Femur (tissue), 1 donor: ENCODE measurements at regions not wholly inside any gene's neighbourhood (a gene's known extent, or its start where the extent isn't known, plus 50 kb on each side); places are given as distances from the start of the nearest gene placed in this dataset.

Source experiments
- DNase-seq: peaks from one replicate; pipeline ENCODE4 v3.0.0-alpha.2; 2017

- DNase-seq: no peak
Observed at GRCh38 chr12:30012816-30013450, 229.2 kb upstream of the TMTC1 start.

- DNase-seq: no peak
Observed at GRCh38 chr12:30010071-30011052, 226.6 kb upstream of the TMTC1 start.

- DNase-seq: no peak
Observed at GRCh38 chr12:30006021-30006420, 222.3 kb upstream of the TMTC1 start.

- no peak for DNase-seq
Observed at GRCh38 chr12:30003321-30003720, 219.6 kb upstream of the TMTC1 start.

GRCh38 chr12:30002677-30003076, 218.9 kb upstream of the TMTC1 start:
- DNase-seq: no peak

GRCh38 chr12:30000401-30000800, 216.7 kb upstream of the TMTC1 start:
- no peak for DNase-seq

- DNase-seq: no peak
Observed at GRCh38 chr12:29996993-29997392, 213.3 kb upstream of the TMTC1 start.

- no peak for DNase-seq
Observed at GRCh38 chr12:29992366-29992765, 208.6 kb upstream of the TMTC1 start.

- no peak for DNase-seq
Observed at GRCh38 chr12:29991924-29992323, 208.2 kb upstream of the TMTC1 start.

- DNase-seq: no peak
Observed at GRCh38 chr12:29990971-29991370, 207.2 kb upstream of the TMTC1 start.

GRCh38 chr12:29983851-29984250, 200.1 kb upstream of the TMTC1 start:
- no peak for DNase-seq

GRCh38 chr12:29980304-29980703, 196.6 kb upstream of the TMTC1 start:
- no peak for DNase-seq

- DNase-seq: no peak
Observed at GRCh38 chr12:29971446-29971845, 187.7 kb upstream of the TMTC1 start.

GRCh38 chr12:29970501-29970900, 186.8 kb upstream of the TMTC1 start:
- no peak for DNase-seq

GRCh38 chr12:29962276-29963035, 178.7 kb upstream of the TMTC1 start:
- DNase-seq: no peak

- DNase-seq: no peak
Observed at GRCh38 chr12:29961231-29961630, 177.5 kb upstream of the TMTC1 start.

GRCh38 chr12:29960122-29960521, 176.4 kb upstream of the TMTC1 start:
- DNase-seq: no peak

- DNase-seq: no peak
Observed at GRCh38 chr12:29957835-29958234, 174.1 kb upstream of the TMTC1 start.

- DNase-seq: no peak
Observed at GRCh38 chr12:29945904-29946303, 162.2 kb upstream of the TMTC1 start.

- DNase-seq: no peak
Observed at GRCh38 chr12:29944269-29945000, 160.7 kb upstream of the TMTC1 start.

- no peak for DNase-seq
Observed at GRCh38 chr12:29943683-29944082, 159.9 kb upstream of the TMTC1 start.

- DNase-seq: no peak
Observed at GRCh38 chr12:29940811-29941210, 157.1 kb upstream of the TMTC1 start.

GRCh38 chr12:29930503-29930902, 146.8 kb upstream of the TMTC1 start:
- DNase-seq: no peak
